Suppressor macrophage (primary cell): ENCODE measurements at regions not wholly inside any gene's neighbourhood (a gene's known extent, or its start where the extent isn't known, plus 50 kb on each side); places are given as distances from the start of the nearest gene placed in this dataset.

Source experiments
- DNase-seq, 4 experiments: peaks; one replicate each; pipeline ENCODE4 v3.0.0-alpha.2; 2020 to 2022

DNA sequence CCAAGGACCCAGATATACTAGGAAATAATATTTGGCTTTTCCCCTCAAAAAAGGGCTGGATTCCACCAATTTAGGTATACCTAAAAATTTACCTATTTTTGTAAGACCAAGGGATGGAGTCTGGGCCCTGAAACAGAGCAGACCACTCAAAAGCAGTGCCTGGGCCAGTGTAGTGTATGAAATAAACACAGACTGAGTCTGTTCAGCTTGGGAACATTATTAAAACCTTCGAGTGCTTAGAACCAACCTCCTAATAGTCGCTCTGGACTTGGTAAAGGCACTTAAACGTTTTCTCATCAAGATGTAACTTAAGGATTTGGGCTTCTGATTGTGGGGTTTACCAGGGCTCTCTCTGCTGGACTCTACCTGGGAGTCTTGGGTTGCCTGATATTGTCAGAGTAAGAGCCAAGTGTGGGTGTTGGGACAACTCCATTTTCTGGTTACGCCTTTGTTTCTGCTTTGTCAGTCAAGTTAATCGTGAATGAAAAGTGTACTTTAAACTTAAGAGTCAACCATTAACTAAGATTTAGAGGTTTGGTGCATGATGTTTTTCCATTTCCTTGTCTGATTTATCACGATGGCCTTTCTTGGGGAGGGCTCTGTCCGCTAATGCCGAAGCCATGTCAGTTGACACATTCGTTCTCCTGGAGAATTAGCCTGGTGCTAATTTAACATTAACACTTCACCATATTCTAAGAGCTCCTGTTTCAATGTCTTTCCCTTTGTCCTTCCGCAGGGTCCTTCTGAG, 221.0 kb upstream of the TPM1 start:
- no peak for DNase-seq

DNA sequence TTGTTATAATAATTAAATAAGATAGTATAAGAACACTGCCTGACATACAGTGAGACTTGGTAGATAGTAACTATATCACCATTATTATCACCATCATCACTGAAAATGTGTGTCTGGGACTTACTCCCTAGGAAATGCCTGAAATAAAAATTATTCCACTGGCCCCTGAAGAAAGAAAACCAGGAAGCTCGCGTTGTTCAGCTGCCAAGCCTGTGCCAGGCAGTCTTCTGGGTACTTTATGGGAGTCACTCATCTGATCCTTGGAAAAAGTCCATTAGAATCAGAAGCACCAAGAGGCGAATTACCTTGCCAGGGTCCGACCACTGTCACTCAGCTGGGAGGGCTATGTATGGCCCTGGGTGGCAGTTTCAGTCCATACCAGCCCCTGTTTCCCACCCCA, 220.3 kb upstream of the TPM1 start:
- no peak for DNase-seq

DNA sequence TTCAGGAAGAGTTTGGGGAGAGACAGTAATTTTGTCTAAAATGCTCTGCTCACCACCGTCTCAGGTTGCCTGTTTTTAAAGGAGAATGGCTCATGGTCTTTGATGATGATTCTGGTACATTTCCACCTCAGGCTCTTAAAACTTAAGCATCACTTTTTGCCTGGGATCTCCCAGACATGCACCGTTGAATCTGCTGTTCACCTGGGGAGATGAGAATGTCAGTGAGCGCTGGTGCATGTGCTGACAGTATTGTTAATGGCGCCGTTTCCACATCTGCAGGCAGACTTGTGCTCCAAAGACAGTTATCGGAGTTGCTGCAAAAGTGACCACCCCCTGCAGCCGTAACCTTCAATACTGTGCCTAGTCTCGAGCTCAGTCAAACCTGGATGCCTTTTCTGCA, 219.0 kb upstream of the TPM1 start:
- no peak for DNase-seq

- DNase-seq = no peak
Observed at GRCh38 chr15:62824111-62825015, 218.2 kb upstream of the TPM1 start.

- DNase-seq = no peak
Observed at GRCh38 chr15:62825191-62825590, 217.4 kb upstream of the TPM1 start.

GRCh38 chr15:62826561-62826960, 216.0 kb upstream of the TPM1 start:
- no peak for DNase-seq

- DNase-seq = no peak
Observed at GRCh38 chr15:62828364-62828763, 214.2 kb upstream of the TPM1 start.

- no peak for DNase-seq
Observed at GRCh38 chr15:62832231-62832630, 210.3 kb upstream of the TPM1 start.

- DNase-seq = no peak
Observed at GRCh38 chr15:62833646-62834045, 208.9 kb upstream of the TPM1 start.

- DNase-seq = no peak
Observed at GRCh38 chr15:62834686-62835329, 207.7 kb upstream of the TPM1 start.

DNA sequence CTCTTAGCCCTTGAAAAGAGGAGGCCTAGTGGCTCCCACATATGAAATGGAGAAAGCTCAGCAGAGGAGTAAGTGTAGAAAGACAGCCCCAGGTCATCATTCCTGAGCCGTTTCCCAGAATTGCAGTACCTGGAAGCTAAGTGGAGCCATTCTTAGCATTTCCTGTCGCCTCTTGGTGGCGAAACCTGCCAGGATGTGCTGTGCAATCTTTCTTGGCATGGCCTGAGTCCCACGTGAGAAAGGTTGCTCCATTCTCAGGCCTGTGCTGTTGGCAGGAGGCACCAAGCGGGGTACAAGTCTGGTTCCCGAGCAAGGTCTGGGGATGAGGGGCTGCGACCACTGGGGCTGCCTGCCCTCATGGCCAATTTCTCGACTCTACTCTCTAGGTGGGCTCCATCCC, 207.2 kb upstream of the TPM1 start:
- DNase-seq = no peak

DNA sequence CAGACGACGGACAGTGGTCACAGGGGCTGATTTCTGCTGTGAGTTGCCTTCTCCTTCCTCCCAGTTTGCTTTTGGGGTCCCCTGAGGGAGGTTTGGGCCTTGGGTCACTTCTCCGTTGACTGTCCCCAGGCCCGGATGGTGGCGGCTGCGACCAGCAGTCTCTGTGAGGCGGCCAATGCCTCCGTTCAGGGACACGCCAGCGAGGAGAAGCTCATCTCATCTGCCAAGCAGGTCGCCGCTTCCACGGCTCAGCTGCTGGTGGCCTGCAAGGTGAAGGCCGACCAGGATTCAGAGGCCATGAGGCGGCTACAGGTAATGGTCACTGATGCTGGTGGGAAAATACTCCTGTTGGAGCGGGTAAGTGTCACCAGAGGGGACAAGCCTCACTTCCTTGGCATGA, 206.8 kb upstream of the TPM1 start:
- no peak for DNase-seq

DNA sequence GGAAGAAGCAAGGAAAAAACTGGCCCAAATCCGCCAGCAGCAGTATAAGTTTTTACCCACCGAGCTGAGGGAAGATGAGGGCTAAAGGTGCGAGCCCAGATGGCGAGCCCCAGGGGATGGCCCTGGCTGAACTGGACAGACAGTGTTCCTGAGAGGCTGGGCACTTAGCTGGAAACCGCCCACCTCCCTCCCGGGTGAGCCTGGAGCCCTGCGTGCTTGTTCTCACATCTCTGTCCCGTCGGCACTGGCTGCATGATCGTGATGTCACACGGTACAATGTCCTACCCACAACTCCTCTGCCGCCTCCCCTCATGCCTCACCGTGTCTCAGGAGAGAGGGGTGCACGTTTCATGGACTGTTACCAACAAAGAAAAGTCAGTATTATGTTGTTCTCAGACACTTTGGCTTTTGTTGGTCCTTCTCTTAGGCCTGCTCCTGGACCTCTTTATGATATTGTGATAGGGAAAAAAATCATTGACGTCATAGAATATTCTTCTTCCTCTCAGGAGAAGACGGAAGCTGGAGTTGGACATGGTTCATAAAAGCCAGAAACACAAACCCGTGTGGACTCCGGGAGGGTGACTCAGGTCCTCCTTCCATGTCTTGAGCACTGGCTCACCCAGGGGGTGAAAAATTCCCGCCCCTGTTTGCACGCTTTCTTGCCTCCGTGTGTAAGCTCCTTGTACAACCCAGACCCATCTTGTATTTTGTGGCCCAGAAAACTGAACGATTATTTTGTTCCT, 201.8 kb upstream of the TPM1 start:
- no peak for DNase-seq

DNA sequence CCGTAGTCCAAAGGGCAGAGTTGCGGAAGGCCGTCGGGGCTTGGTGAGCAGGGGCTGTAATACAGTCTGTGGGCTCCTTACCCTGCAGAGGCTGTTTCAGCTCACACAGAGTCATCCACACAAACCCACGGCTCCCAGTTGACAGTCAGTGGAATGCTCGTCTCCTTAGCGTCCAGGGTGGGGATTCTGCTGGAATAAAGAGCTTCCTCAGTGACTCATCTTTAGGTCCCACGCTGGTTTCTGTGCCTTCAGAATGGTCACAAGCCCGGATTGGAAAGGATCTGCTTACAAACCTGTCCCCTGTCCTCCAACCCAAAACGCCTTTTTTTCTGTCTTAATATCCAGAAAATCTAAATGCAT, 201.3 kb upstream of the TPM1 start:
- no peak for DNase-seq

DNA sequence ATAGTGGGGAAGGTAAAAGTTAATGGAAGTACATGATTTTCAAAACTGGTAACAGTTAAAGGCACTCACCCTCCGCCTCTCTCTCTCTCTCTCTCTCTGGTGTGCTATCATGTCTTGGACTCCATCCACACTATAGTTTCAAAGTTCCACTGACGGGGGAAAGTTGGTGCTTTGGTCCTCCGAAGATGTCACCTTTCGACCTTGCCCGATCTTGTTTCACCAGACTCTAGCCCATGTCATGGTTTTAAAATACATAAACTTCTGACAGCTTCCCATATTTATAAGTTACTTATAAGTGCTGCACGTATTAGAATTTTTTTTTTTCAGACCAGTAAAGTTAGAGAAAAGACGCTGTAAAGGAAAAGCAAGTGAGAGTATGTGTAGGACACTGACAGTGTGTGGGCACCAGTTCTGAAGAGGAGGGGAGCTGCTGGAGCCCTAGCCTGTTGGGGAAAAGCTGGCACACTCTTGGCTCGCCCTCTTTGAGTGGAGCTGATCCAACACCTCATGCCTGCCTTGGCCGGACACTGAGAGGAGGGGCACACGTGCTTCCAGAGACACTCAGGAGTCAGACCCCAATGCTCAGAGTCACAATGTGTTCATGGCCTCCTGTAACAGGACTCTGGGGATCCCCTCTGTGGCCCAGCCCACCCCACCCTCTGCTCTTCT, 200.5 kb upstream of the TPM1 start:
- no peak for DNase-seq

GRCh38 chr15:62843311-62843710, 199.2 kb upstream of the TPM1 start:
- DNase-seq = no peak

GRCh38 chr15:62844564-62845240, 197.8 kb upstream of the TPM1 start:
- DNase-seq = no peak

GRCh38 chr15:62845241-62846126, 197.1 kb upstream of the TPM1 start:
- no peak for DNase-seq

DNA sequence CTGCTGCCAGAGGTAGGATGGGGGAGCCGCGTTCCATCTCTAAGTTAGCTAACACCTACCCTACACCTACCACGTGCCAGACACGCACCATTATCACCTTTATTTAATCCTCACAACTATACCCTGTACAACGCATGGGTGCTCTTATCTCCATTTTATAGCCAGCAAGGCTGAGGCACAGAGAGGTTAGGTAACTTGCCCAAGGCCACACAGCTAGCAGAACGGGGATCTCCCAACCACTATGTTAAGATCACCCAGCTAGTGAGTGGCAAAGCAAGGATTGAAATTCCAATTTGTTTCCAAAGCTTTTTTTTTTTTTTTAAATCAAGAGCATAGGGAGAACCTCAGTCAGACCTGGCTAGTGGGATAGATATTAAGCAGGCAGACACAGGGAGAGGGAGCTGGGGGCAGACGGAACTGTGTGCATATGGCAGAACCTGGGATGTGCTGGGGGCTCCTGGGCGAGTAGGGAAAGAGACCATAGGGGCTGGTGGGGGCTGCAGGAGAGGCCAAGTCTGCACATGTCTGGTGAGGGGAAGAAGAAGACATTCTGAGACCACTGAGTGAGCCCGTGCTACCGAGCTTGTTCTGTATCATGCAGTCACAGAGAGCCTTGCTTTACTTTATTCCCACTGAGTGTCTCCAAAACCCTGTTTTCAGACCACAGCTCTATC, 196.3 kb upstream of the TPM1 start:
- no peak for DNase-seq
